Cerebellar cortex (tissue), 1 donor: ENCODE measurements at regions not wholly inside any gene's neighbourhood (a gene's known extent, or its start where the extent isn't known, plus 50 kb on each side); places are given as distances from the start of the nearest gene placed in this dataset.
"Not testable (repeated sequence)": the region's sequence is repeated elsewhere in the genome, so short reads cannot be mapped to it uniquely, and the experiment has no call there.

ENCODE experiments used
- DNase-seq: peaks from one replicate; pipeline ENCODE4 v3.0.0-alpha.2; 2015; ENCODE audit warnings: low spot score

DNA sequence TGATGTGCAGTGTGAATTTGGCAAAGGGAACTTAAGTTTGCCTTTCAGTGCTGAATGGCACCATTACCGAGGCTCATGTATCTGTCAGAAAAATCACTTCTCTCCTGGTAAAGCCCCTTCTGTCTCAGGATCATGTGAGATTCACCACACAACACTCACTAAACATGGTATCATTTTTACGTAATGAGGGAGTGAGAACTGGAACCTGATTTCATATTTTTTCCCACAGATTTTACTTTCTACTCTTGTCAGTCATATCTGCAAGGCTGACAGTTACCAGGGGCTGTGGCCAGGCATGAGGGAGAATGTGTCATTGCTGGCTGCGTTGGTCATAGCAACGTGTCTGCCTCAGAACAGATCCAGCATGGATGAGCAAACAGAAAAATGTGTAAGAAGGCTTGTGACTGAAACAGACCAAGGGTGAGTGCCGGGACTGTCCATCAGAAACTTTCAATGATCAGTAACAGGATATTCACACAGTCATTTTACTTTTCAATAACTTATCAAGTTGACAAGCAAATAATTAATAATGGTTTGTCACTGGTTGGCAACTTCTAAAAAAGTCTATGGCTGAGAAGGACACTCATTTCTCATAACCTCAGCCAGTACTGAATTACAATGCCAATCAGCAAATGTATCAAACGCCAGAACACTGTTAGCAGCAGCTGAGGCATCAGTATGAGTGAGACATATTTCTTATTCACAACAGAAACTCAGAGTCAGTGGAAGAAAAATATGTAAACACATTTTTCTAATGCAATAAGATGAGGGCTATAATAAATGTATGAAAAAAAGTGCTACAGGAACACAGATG, 100.5 kb downstream of the CDC42EP3 start:
- no peak for DNase-seq

DNA sequence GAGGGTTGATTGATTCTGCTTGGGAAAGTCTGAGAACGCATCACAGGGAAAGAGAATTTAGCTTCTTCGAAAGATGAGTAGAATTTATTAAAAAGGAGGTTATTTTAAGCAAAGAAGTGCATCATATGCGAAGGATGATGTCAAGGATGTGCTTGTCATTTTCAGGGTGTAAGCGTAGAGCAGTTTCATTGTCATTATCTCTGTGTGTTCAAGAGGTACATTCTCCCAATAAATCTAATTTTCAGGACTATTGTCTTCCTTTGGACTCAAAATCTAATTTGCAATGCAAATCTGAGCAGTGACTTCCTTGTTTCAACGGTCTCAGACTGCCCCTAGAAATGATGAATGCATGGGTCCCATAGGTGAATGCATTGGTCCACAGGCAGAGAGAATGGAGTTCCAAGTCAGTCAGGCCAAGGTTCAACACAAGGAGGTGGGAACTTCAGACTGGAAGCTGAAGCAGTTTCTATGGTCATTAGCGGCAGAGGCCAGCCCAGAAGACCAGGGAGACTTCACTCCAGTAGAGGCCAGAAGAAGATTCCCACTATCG, 99.8 kb downstream of the CDC42EP3 start:
- no peak for DNase-seq

DNA sequence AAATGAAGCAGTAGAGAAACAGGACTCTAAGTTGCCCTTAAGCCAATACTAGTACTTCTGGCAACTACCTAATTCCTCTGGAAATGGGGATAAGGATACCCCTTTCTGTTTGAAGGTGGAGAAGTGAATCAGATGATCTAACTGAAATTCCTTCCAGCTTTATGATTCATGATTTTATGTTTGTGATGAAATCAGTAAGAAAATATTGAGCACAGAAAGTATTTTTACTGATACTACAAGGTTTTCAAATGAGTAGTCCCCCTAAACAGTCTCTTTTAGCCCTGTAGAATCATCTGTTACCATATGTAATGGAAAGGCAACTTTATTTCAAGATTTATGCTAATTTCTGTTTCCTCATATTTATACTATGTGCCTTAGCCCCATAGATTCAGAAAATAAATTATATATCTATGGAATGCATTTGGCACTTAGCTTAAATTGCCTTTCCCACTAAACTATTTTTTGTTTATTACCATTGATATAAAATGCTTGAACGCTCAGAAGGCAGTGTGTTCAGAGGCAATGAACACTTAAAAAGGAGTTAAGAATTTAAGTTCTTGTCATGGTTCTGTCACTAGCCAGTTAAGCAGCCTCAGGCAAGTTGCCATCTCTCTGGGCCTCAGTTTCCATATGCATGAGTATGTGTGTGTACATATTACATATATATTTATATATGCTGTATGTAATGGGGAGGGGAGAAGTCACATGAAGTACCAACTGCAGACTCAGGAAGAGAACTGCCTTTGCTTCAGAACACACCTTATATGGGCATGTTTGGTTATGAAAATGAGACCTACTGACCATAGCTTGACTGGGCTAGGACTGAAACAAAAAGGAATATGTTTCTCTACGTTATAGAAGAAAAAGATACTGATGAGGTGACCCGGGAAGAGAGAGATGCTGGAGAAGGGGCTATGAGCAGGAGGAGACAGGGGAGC, 97.7 kb downstream of the CDC42EP3 start:
- no peak for DNase-seq

DNA sequence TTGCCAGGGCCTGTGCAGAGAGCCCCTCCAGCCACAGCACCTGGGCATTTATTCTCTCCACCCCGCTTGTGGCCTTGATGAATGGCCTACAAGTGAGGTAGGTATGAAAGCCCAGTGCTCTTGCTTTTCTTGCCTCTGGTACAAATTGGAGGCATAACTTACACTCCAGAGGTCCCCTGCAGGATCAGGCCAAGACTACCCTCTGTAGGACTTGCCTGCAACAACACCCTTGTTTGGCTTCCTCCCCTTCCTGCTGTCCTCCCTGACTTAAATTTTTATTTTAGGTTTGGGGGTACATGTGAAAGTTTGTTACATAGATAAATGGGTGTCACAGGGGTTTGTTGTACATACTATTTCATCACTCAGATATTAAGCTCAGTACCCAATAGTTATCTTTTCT, 95.7 kb downstream of the CDC42EP3 start:
- no peak for DNase-seq

DNA sequence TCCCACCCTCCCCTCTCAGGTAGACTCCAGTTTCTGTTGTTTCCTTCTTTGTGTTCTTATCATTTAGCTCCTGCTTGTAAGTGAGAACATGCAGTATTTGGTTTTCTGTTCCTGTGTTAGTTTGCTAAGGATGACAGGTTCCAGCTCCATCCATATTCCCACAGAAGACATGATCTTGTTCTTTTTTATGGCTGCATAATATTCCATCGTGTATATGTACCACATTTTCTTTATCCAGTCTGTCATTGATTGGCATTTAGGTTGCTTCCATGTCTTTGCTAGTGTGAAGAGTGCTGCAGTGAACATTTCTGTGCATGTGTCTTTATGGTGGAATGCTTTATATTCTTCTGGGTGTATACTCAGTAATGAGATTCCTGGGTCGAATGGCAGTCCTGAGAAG, 95.2 kb downstream of the CDC42EP3 start:
- not testable (repeated sequence) for DNase-seq

DNA sequence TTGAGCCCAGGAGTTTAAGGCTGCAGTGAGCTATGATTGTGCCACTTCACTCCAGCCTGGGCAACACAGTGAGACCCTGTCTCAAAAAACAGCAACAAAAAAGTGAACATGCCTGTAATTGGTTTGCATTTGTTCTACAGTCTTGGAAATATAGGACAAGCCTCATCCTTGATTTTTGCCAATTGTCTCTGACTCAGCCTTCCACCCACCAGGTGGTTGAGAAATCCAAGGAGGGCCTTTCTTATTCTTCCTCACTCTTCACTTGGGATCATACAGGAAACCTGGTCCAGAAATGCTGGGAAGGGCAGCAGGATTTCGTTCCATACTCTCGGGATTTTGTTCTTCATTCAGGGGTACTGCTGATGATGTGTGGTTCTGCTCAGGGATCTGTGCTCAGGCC, 94.6 kb downstream of the CDC42EP3 start:
- DNase-seq, result no peak

DNA sequence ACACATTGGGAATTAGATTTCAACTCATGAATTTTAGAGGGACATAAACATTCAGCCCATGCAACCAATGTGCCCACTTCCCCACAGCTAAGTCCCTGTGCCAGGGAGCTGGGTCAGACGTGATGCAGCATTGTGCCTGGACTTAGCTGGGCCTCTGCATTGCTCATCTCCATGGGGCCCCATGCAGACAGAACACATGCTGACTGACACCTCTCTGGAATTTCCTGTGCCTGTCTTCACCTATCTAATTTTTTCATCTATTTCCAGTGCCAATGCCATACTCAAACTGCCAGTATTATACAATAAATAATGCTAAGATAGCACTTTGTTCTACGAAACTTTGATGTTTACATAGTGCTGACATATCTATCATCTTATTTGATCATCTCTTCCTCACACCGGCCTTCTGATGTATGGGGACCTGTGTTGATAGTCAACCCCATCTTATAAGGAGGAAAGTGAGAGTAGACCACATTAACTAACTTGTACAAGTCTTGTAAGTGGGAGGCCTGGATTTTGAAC, 92.2 kb downstream of the CDC42EP3 start:
- DNase-seq, result no peak

DNA sequence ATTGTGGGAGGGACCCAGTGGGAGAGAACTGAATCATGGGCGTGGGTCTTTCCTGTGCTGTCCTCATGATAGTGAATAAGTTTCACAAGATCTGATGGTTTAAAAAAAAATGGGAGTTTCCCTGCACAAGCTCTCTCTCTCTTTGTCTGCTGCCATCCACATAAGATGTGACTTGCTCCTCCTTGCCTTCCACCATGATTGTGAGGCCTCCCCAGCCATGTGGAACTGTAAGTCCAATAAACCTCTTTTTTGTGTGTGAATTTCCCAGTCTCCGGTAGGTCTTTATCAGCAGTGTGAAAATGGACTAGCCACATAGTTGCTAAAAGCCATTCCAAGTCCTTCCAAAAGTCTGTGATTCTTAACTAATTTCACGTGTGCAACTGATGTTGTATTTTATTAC, 91.5 kb downstream of the CDC42EP3 start:
- DNase-seq, result not testable (repeated sequence)

DNA sequence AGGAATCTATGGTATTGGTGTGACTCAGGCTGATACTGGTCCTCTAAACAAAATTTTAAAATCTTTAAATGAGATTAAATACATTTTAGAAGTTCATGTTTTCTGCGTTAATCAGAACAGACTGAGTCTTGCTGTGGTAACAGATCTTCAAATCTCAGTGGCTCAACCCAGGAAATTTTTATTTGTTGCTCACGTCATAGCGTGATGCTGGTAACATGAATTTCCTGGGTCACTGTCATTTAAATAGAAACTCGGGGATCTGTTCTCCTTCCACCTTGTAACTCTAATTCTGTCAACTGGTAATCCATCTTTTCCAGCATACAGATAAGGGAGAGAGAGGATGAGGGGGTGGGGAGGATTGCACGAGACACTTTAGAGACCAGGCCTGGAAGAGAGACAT, 90.0 kb downstream of the CDC42EP3 start:
- DNase-seq, result no peak

DNA sequence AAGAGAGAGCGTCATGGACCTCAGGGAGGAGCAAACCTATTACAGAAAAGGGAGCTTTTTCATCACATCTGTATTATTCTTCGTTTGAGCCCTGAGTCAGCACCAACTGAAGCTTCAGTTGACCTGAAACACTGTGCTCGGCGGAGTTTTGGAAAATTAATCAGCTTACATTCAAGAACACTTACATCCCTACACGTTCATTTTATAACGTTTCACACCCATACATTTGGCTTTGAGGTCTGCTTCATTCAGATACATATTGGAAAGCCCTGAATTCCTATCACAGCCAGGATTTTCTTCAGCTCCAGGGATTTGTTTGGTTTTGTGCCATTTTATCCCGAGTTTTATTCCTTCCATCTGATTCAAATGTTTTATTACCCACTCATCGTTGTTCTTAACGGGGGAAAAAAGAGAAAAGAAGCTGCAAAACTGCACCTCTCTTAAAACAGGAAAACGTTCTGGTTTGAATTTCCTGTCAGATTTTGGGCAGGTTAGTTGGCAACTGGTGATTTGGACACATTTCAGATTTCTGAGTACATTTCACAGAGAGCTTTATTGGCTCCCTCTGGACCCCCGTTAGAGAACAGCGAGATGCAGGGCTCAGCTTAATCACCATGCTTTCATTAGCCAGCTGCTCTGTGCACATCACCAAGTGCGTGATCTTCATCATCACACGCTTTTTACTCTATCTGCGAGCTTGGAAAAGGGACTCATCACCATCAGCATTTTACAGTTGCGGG, 88.8 kb downstream of the CDC42EP3 start:
- no peak for DNase-seq

DNA sequence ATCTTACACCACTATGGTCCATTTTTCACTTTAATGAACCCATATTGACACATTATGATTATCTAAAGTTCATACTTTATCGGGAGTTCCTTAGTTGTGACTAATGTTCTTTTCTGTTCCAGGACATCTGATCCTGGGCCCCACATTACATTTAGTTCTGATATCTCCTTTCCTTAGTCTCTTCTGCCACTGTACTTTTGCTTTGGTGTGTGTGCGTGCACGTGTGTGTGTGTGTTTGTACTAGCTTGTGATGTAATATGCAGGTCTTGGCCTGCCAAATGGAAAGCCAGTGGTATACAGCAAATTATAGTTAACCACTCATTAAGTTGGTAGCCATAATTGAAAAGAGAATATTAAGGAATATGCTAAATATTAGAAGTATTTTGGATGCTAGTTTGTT, 88.0 kb downstream of the CDC42EP3 start:
- no peak for DNase-seq

DNA sequence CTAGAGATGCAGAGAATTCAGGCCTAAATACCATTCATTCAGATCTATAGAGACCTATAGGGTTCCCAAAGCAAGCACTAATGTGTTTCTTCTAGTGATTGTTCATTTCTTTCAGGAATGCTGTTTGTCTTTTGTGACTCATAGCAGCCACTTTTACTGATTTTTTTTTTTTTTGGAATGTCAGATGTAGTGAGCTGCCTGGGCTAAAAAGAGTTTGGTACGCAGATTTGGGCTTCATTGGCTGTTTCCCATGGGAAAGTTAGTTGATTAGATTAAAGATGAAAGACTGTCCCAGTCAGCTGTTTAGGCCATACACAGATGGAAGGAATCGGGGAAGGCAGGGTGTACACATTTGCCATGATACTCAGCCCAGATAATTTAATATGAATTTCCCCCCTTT, 87.6 kb downstream of the CDC42EP3 start:
- DNase-seq, result no peak

DNA sequence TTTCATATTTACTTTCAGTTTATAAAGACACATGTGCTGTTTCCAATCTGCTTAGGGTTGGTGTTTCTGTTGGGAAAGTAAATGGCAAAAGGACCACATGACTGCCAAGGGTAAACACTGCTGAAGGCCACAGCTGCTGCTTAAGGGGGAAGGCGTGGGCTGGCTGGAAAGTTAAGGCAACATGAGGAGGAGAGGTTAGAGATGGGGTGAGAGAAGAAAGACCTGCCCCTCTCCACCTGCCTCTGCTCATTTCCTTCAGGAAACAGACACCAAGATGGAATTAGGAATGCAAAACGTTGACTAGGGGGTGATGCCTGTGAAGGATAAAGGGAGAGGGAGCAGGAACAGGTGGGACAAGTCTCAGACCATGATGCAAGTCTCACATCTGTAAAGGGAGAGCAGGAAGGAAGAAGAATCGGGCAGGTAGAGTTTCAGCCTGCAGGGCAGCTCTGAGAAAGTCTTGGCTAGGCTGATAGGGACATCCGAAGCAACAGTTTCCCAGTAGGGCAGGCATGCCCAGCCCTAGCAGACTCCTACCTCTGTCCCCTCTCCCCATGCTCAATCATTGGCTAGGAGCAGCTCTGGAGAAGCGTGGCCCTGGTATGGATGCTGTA, 86.0 kb downstream of the CDC42EP3 start:
- DNase-seq, result no peak

DNA sequence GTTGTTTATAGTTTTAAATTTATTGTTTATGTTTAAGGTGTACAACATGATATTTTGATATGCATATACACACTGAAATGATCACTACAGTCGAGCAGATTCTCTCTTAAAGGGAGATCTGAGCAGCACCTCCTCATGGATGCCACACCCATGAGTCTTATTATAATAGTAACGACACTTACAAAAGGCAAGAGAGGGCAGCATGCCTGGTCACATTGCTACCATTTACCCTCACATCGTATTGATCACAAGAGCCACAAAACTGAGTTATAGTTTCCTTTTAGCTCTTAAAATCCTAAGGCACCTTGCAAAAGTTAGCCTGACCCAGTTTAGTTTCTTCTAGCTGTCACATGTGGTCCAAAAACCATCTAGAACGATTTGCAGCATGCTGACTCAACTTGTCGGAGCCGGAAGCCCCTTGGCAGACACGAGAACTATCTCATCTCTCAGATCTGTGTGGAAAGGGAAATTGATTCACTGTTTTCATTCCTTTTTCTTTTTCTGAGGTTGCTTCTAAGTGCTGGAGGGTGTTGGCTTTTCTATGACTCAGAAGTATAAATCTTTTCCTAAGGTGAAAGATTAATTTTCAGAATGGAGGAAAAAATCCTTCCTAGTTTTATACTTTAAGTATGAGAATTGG, 85.3 kb downstream of the CDC42EP3 start:
- DNase-seq, result no peak

DNA sequence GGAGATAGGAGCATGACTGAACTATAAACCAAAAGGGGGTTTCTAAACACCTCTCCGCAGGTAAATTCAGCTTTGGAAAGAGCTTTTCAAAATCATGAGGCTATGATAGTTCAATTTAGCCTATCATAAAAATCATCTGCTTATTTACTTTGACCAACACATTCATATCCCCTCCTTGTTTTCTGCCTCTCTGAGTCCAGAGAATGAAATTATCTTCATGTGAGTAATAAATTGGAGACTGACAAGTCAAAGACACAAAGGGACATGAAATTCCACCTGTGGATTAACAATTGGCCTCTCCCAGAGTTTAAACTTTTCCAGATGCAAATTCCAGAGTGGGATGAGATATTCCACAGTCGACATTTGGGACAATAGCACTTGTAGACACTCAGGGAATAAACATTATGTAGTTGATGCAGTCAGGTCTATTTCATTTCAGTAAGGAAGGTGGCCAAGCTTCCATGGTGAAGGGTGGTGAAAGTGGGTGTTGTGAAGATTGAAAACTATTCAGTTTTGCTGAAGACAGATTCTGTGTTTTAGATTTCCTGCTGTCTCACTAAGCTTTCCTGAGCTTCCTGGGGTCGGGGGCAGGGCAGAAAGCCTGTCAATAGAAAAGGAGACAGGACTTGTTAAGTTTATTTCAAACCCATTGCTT, 84.7 kb downstream of the CDC42EP3 start:
- DNase-seq, result no peak

DNA sequence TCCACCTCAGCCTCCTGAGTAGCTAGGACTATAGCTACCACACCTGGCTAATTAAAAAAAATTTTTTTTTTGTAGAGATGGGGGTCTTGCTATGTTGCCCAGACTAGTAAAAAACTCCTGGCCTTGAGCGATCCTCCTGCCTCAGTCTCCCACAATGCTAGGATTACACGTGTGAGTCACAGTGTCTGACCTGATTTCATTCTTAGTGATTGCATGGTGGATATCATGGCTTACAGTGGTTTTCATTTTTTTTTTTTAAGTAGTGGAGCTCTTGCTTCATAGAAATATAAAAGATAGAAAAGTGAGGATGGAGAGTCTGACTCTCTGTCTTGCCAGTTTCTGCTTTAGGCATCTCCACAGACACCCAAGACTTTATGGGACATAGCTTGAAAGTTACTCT, 83.6 kb downstream of the CDC42EP3 start:
- no peak for DNase-seq

DNA sequence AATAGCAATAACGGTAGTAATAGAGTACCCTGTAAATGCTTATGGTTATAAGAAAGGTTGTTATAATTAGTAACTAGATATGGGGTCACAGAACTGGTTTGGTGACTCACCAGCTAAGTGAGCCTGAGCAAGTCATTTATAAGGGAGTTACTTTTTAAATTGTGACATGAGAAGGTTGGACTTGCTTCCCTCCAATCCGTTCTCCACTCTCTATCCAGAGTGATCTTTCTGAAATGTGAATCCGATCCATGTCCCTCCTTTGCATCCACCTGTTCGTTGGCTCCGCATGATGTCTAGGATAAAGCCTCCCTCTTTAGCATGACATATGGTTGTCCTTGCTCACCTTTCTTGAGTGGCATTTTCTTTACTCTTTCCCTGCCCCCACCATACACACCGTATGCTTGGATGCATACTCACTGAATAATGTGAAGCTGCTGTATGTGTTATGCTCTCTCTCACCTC, 83.1 kb downstream of the CDC42EP3 start:
- no peak for DNase-seq

DNA sequence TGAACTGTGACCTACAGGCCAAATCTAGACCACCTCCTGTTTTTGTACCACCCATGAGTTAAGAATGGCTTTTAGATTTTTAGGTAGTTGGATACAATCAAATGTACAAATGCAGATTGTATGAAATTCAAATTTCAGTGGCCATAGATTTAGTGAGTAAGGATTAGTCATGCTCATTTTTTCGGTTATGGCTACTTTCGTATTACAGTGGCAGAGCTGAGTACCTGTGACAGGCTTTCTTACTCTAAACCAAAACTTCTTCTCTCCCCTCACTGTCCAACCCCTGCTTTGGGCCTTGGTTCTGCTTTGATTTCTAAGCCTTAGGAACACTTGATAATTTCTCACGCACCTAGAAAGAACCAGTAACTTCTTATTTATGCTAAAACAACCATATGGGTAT, 82.1 kb downstream of the CDC42EP3 start:
- no peak for DNase-seq

DNA sequence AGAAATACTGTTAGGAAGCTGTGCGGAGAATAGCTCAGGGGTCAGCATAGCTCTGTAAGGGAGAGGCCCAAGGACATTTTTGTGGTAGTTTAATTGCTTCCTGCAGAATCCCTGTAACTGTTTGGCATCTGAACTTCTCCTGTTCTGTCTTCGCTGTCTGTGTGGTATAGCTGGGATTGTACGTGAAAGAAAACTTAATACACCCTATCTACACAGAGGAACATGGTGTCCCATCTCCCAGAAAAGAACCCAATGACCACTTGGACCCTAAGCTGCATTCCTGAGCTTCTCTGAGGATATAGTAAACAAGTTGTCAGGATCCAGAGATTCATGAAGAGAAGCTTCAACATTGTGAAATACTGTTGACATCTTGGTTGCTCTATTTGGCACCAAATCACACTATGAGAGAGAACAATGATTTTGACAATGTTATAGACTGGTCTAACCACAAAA, 81.3 kb downstream of the CDC42EP3 start:
- DNase-seq, result no peak
